ENCODE measurements at regions not wholly inside any gene's neighbourhood (a gene's known extent, or its start where the extent isn't known, plus 50 kb on each side); places are given as distances from the start of the nearest gene placed in this dataset.

- H3K4me3 ChIP-seq (ENCODE audit: low read depth, low read length), result no peak overlapping the region
- H3K4me2 ChIP-seq (ENCODE audit: low read length), result no peak overlapping the region
- no peaks in the 10 kb centered on the region for H3K9me3 ChIP-seq (ENCODE audit: control insufficient read depth, low read length)
- no peaks in the 10 kb centered on the region for H3K79me2 ChIP-seq
- H3K27ac ChIP-seq, result peak overlapping the region; percentile 11
- TF ChIP-seq, protein P1, sequence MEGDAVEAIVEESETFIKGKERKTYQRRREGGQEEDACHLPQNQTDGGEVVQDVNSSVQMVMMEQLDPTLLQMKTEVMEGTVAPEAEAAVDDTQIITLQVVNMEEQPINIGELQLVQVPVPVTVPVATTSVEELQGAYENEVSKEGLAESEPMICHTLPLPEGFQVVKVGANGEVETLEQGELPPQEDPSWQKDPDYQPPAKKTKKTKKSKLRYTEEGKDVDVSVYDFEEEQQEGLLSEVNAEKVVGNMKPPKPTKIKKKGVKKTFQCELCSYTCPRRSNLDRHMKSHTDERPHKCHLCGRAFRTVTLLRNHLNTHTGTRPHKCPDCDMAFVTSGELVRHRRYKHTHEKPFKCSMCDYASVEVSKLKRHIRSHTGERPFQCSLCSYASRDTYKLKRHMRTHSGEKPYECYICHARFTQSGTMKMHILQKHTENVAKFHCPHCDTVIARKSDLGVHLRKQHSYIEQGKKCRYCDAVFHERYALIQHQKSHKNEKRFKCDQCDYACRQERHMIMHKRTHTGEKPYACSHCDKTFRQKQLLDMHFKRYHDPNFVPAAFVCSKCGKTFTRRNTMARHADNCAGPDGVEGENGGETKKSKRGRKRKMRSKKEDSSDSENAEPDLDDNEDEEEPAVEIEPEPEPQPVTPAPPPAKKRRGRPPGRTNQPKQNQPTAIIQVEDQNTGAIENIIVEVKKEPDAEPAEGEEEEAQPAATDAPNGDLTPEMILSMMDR (IDR thresholded peaks at IDR 0.05), result no peak
- no peaks in the 10 kb centered on the region for H3K36me3 ChIP-seq (ENCODE audit: control insufficient read depth, insufficient read depth, low read length)
- no peak overlapping the region for H2AFZ ChIP-seq
- no peak overlapping the region for H3K9ac ChIP-seq
- H3K27me3 ChIP-seq (ENCODE audit: control insufficient read depth, insufficient read depth, low read length), result no peaks in the 10 kb centered on the region
- peaks cover 15% of the 10 kb centered on the region for H3K4me1 ChIP-seq
Measured at GRCh38 chr4:138902705-138903104, 112.9 kb upstream of the NOCT start.

DNA sequence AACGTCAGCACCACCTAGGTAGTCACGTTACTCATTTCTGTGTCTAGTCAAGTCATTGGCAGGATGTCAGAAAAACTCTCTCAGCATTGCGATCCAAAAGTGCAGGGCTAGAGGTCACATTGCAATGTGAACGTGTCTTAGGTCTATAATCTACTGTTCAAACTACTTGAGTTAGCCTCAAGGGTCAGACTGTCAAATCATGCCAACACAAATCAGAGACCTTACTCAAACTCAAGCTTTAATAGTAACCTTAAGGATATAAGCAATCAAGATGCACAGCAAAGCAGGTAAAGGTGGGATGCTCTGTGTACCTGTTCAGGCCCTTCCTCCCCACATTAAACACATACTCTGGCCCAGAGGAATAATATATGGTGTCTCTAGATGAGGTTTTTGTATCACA is 114.4 kb upstream of the NOCT start:
- H2AFZ ChIP-seq, result peak overlapping the region; percentile 33
- H3K4me3 ChIP-seq (ENCODE audit: low read depth, low read length), result no peak overlapping the region
- H3K9me3 ChIP-seq (ENCODE audit: control insufficient read depth, low read length), result no peaks in the 10 kb centered on the region
- no peaks in the 10 kb centered on the region for H3K79me2 ChIP-seq
- no peak overlapping the region for H3K9ac ChIP-seq
- H3K27ac ChIP-seq, result peak overlapping the region; percentile 32
- no peaks in the 10 kb centered on the region for H3K36me3 ChIP-seq (ENCODE audit: control insufficient read depth, insufficient read depth, low read length)
- H3K27me3 ChIP-seq (ENCODE audit: control insufficient read depth, insufficient read depth, low read length), result no peaks in the 10 kb centered on the region
- H3K4me1 ChIP-seq, result peaks cover 16% of the 10 kb centered on the region
- TF ChIP-seq, protein P1 (IDR thresholded peaks at IDR 0.05), result no peak
- no peak overlapping the region for H3K4me2 ChIP-seq (ENCODE audit: low read length)

GRCh38 chr4:138899999-138900398 is 115.6 kb upstream of the NOCT start:
- H3K9ac ChIP-seq, result no peak overlapping the region
- H3K36me3 ChIP-seq (ENCODE audit: control insufficient read depth, insufficient read depth, low read length), result no peaks in the 10 kb centered on the region
- no peak overlapping the region for H3K4me3 ChIP-seq (ENCODE audit: low read depth, low read length)
- peak overlapping the region; percentile 51 for H2AFZ ChIP-seq
- no peaks in the 10 kb centered on the region for H3K79me2 ChIP-seq
- peak overlapping the region; percentile 90 for H3K27ac ChIP-seq
- no peaks in the 10 kb centered on the region for H3K27me3 ChIP-seq (ENCODE audit: control insufficient read depth, insufficient read depth, low read length)
- H3K4me2 ChIP-seq (ENCODE audit: low read length), result no peak overlapping the region
- no peaks in the 10 kb centered on the region for H3K9me3 ChIP-seq (ENCODE audit: control insufficient read depth, low read length)
- TF ChIP-seq, protein P1 (IDR thresholded peaks at IDR 0.05), result no peak
- H3K4me1 ChIP-seq, result peaks cover 16% of the 10 kb centered on the region

DNA sequence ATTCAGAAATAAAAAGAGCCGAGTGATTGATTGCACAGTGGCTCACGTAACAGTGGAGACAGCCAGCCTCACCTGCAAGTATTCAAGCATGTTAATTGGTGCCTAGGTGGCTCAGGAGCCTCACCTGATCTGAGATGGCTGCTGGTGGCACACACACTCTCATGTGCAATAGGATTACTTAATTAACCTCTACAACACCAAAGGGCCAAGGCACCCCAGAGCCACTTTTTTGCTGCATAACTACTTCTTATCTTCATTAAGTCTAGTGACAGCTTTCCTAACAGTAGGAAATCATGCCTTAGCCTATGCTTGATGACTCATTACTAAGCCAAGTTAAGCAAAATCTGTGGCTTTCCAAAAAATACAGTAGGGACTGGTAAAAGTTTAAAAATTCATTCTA is 117.3 kb upstream of the NOCT start:
- Histone ChIP-seq H3K36me3 (ENCODE audit: control insufficient read depth, insufficient read depth, low read length) (no peaks in the 10 kb centered on the region), H3K4me1 (peaks cover 16% of the 10 kb centered on the region), H3K4me3 (ENCODE audit: low read depth, low read length) (peak overlapping the region; percentile 31), H2AFZ (peak overlapping the region; percentile 3), H3K4me2 (ENCODE audit: low read length) (peak overlapping the region; percentile 48), H3K27ac (peak overlapping the region; percentile 90), H3K79me2 (no peaks in the 10 kb centered on the region), H3K9ac (no peak overlapping the region), H3K27me3 (ENCODE audit: control insufficient read depth, insufficient read depth, low read length) (no peaks in the 10 kb centered on the region), H3K9me3 (ENCODE audit: control insufficient read depth, low read length) (no peaks in the 10 kb centered on the region)
- TF ChIP-seq, protein P1 (IDR thresholded peaks at IDR 0.05), result no peak

DNA sequence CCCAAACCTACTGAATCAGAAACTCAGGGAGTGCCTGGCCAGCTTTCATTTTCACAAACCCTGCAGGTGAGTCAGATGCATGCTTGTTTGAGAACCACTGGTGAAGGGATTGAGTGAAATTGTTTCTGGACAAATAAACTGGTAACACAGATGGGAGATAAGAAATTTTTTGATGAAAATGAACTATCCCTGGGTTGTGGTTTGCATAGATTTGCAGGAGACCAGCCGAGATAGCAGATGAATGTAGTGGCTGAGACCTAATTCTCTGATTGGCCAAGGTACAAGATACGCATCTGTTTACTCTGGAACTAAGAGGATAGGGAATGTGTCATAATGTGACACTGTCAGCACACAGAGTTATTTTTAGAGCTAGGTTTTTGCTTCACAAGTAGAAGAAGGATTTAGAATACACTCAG is 117.8 kb upstream of the NOCT start:
- Histone ChIP-seq H3K79me2 (no peaks in the 10 kb centered on the region), H3K27me3 (ENCODE audit: control insufficient read depth, insufficient read depth, low read length) (no peaks in the 10 kb centered on the region), H2AFZ (peak overlapping the region; percentile 3), H3K4me2 (ENCODE audit: low read length) (peak overlapping the region; percentile 48), H3K27ac (peak overlapping the region; percentile 90), H3K9ac (no peak overlapping the region), H3K9me3 (ENCODE audit: control insufficient read depth, low read length) (no peaks in the 10 kb centered on the region), H3K4me3 (ENCODE audit: low read depth, low read length) (peak overlapping the region; percentile 31), H3K4me1 (peaks cover 16% of the 10 kb centered on the region), H3K36me3 (ENCODE audit: control insufficient read depth, insufficient read depth, low read length) (no peaks in the 10 kb centered on the region)
- TF ChIP-seq, protein P1 (IDR thresholded peaks at IDR 0.05), result no peak

All from parathyroid adenoma (tissue), 2 donors.